Activated CD4-positive, alpha-beta T cell treated with anti-CD3 and anti-CD28 coated beads, Interleukin-2, amount 10 ng/mL, durations not matched to agents 7 days and 5 days (primary cell): ENCODE measurements at regions not wholly inside any gene's neighbourhood (a gene's known extent, or its start where the extent isn't known, plus 50 kb on each side); places are given as distances from the start of the nearest gene placed in this dataset.
"Not testable (repeated sequence)": the region's sequence is repeated elsewhere in the genome, so short reads cannot be mapped to it uniquely, and the experiment has no call there.

Experiments used
- CTCF ChIA-PET: fragments of 350-600 bp; sonication (Branson Sonifier 250); formaldehyde crosslinking; loops from one replicate; lab custom pipeline; 2021; ENCODE audit warnings: antibody characterized with exemption; lab: Charles Lee
- POLR2A ChIA-PET: fragments of 350-600 bp; sonication (Branson Sonifier 250); formaldehyde crosslinking; loops from one replicate; lab custom pipeline; 2021; ENCODE audit warnings: antibody characterized with exemption; lab: Charles Lee
- DNase-seq: peaks from one replicate; pipeline ENCODE4 v3.0.0-alpha.2; 2020
- H3K27ac Mint-ChIP-seq: one replicate; pipeline ENCODE4 v1.8.0; 2021; ENCODE audit warnings: mild to moderate bottlenecking, moderate library complexity, mixed read lengths
- H3K27me3 Mint-ChIP-seq: one replicate; pipeline ENCODE4 v1.8.0; 2021; ENCODE audit warnings: mixed read lengths
- H3K36me3 Mint-ChIP-seq: one replicate; pipeline ENCODE4 v1.8.0; 2021; ENCODE audit warnings: low read depth, mixed read lengths
- H3K4me1 Mint-ChIP-seq: one replicate; pipeline ENCODE4 v1.8.0; 2021; ENCODE audit warnings: mixed read lengths
- H3K4me3 Mint-ChIP-seq: one replicate; pipeline ENCODE4 v1.8.0; 2021; ENCODE audit warnings: mild to moderate bottlenecking, moderate library complexity, mixed read lengths
- H3K9me3 Mint-ChIP-seq: one replicate; pipeline ENCODE4 v1.8.0; 2021; ENCODE audit warnings: mixed read lengths

- peak; percentile 14 for DNase-seq
- CTCF ChIA-PET = interaction anchor here (0.8 to 1.0 kb wide), 2 partner anchors 13 to 34 kb away, joined by 3 read pairs; no protein-coding TSS in a partner anchor
- peaks cover 2% of the 10 kb centered on the region for H3K9me3 Mint-ChIP-seq
These were observed 52.8 kb upstream of the SRSF6 start for GRCh38 chr20:43404878-43405277.

GRCh38 chr20:43400882-43401281 is 56.8 kb upstream of the SRSF6 start:
- H3K4me1 Mint-ChIP-seq, POLR2A ChIA-PET, H3K4me3 Mint-ChIP-seq, H3K36me3 Mint-ChIP-seq, DNase-seq, H3K27me3 Mint-ChIP-seq, H3K9me3 Mint-ChIP-seq, H3K27ac Mint-ChIP-seq, CTCF ChIA-PET: not testable (repeated sequence)

More at GRCh38 chr20:43404878-43405277, 52.8 kb upstream of the SRSF6 start:
- peaks cover 16% of the 10 kb centered on the region for H3K27me3 Mint-ChIP-seq
- POLR2A ChIA-PET = no interaction called here
- H3K36me3 Mint-ChIP-seq = no peaks in the 10 kb centered on the region
- no peak overlapping the region for H3K4me3 Mint-ChIP-seq
- no peaks in the 10 kb centered on the region for H3K4me1 Mint-ChIP-seq
- H3K27ac Mint-ChIP-seq = no peak overlapping the region

- H3K27me3 Mint-ChIP-seq = peaks cover 2% of the 10 kb centered on the region
- ChIA-PET CTCF (no interaction called here), POLR2A (no interaction called here)
- no peaks in the 10 kb centered on the region for H3K9me3 Mint-ChIP-seq
- no peaks in the 10 kb centered on the region for H3K4me1 Mint-ChIP-seq
- H3K36me3 Mint-ChIP-seq = no peaks in the 10 kb centered on the region
- no peak overlapping the region for H3K27ac Mint-ChIP-seq
- no peak for DNase-seq
- no peak overlapping the region for H3K4me3 Mint-ChIP-seq
These were observed 58.9 kb upstream of the SRSF6 start for GRCh38 chr20:43398676-43399324.

GRCh38 chr20:43397147-43397546 is 60.5 kb upstream of the SRSF6 start:
- H3K36me3 Mint-ChIP-seq = no peaks in the 10 kb centered on the region
- H3K4me3 Mint-ChIP-seq = no peak overlapping the region
- no peak overlapping the region for H3K27ac Mint-ChIP-seq
- H3K27me3 Mint-ChIP-seq = peaks cover 2% of the 10 kb centered on the region
- no peak for DNase-seq
- no peaks in the 10 kb centered on the region for H3K4me1 Mint-ChIP-seq
- ChIA-PET POLR2A (no interaction called here), CTCF (no interaction called here)
- H3K9me3 Mint-ChIP-seq = no peaks in the 10 kb centered on the region

GRCh38 chr20:43393052-43393451 is 64.6 kb upstream of the SRSF6 start:
- CTCF ChIA-PET = interaction anchor here (1.4 kb wide), 1 partner anchor 12 kb away, joined by 3 read pairs; no protein-coding TSS in a partner anchor
- no peak for DNase-seq
- no peak overlapping the region for H3K27ac Mint-ChIP-seq
- no peak overlapping the region for H3K4me3 Mint-ChIP-seq
- H3K36me3 Mint-ChIP-seq = no peaks in the 10 kb centered on the region
- POLR2A ChIA-PET = no interaction called here
- H3K4me1 Mint-ChIP-seq = no peaks in the 10 kb centered on the region
- H3K9me3 Mint-ChIP-seq = no peaks in the 10 kb centered on the region
- H3K27me3 Mint-ChIP-seq = peaks cover 5% of the 10 kb centered on the region

- ChIA-PET POLR2A (no interaction called here), CTCF (interaction anchor here (1.4 kb wide), 1 partner anchor 12 kb away, joined by 3 read pairs; no protein-coding TSS in a partner anchor)
- Mint-ChIP-seq H3K27me3 (peaks cover 5% of the 10 kb centered on the region), H3K36me3 (no peaks in the 10 kb centered on the region), H3K9me3 (no peaks in the 10 kb centered on the region), H3K27ac (no peak overlapping the region), H3K4me3 (no peak overlapping the region), H3K4me1 (no peaks in the 10 kb centered on the region)
- no peak for DNase-seq
These were observed 65.1 kb upstream of the SRSF6 start for GRCh38 chr20:43392561-43392960.

GRCh38 chr20:43389839-43390626 is 67.7 kb upstream of the SRSF6 start:
- Mint-ChIP-seq H3K4me1 (no peaks in the 10 kb centered on the region), H3K4me3 (no peak overlapping the region), H3K9me3 (no peaks in the 10 kb centered on the region), H3K36me3 (no peaks in the 10 kb centered on the region), H3K27me3 (peaks cover 5% of the 10 kb centered on the region), H3K27ac (no peak overlapping the region)
- POLR2A ChIA-PET = no interaction called here
- CTCF ChIA-PET = no interaction called here
- no peak for DNase-seq

- peaks cover 3% of the 10 kb centered on the region for H3K27me3 Mint-ChIP-seq
- ChIA-PET POLR2A (no interaction called here), CTCF (no interaction called here)
- H3K27ac Mint-ChIP-seq = no peak overlapping the region
- no peaks in the 10 kb centered on the region for H3K9me3 Mint-ChIP-seq
- H3K4me3 Mint-ChIP-seq = no peak overlapping the region
- no peak for DNase-seq
- H3K4me1 Mint-ChIP-seq = no peaks in the 10 kb centered on the region
- H3K36me3 Mint-ChIP-seq = no peaks in the 10 kb centered on the region
These were observed 68.5 kb upstream of the SRSF6 start for GRCh38 chr20:43389211-43389610.

- H3K4me1 Mint-ChIP-seq = no peaks in the 10 kb centered on the region
- H3K4me3 Mint-ChIP-seq = no peak overlapping the region
- no peak overlapping the region for H3K27ac Mint-ChIP-seq
- H3K9me3 Mint-ChIP-seq = no peaks in the 10 kb centered on the region
- CTCF ChIA-PET = no interaction called here
- POLR2A ChIA-PET = no interaction called here
- no peak for DNase-seq
- no peaks in the 10 kb centered on the region for H3K36me3 Mint-ChIP-seq
- peaks cover 3% of the 10 kb centered on the region for H3K27me3 Mint-ChIP-seq
These were observed 69.3 kb upstream of the SRSF6 start for GRCh38 chr20:43388268-43389002.

GRCh38 chr20:43387737-43388136 is 70.0 kb upstream of the SRSF6 start:
- peaks cover 3% of the 10 kb centered on the region for H3K27me3 Mint-ChIP-seq
- H3K4me1 Mint-ChIP-seq = no peaks in the 10 kb centered on the region
- ChIA-PET POLR2A (no interaction called here), CTCF (no interaction called here)
- no peaks in the 10 kb centered on the region for H3K9me3 Mint-ChIP-seq
- H3K4me3 Mint-ChIP-seq = no peak overlapping the region
- DNase-seq = no peak
- H3K27ac Mint-ChIP-seq = no peak overlapping the region
- no peaks in the 10 kb centered on the region for H3K36me3 Mint-ChIP-seq

GRCh38 chr20:43386878-43387277 is 70.8 kb upstream of the SRSF6 start:
- DNase-seq = no peak
- Mint-ChIP-seq H3K36me3 (no peaks in the 10 kb centered on the region), H3K9me3 (no peaks in the 10 kb centered on the region), H3K27me3 (peaks cover 3% of the 10 kb centered on the region), H3K4me3 (no peak overlapping the region), H3K27ac (no peak overlapping the region), H3K4me1 (no peaks in the 10 kb centered on the region)
- ChIA-PET POLR2A (no interaction called here), CTCF (no interaction called here)

- no peak for DNase-seq
- Mint-ChIP-seq H3K27me3 (peaks cover 1% of the 10 kb centered on the region), H3K36me3 (no peaks in the 10 kb centered on the region), H3K4me3 (no peak overlapping the region), H3K9me3 (no peaks in the 10 kb centered on the region), H3K27ac (no peak overlapping the region), H3K4me1 (no peaks in the 10 kb centered on the region)
- CTCF ChIA-PET = no interaction called here
- POLR2A ChIA-PET = no interaction called here
These were observed 71.8 kb upstream of the SRSF6 start for GRCh38 chr20:43385914-43386313.
